HG03575 (cell line): ENCODE measurements at regions not wholly inside any gene's neighbourhood (a gene's known extent, or its start where the extent isn't known, plus 50 kb on each side); places are given as distances from the start of the nearest gene placed in this dataset.
"Not testable (repeated sequence)": the region's sequence is repeated elsewhere in the genome, so short reads cannot be mapped to it uniquely, and the experiment has no call there.

ENCODE experiments used
- ATAC-seq: cut with Tn5 transposase; IDR thresholded peaks from one replicate; pipeline ENCODE4 v1.9.1; 2021; ENCODE audit not compliant: unreplicated experiment, insufficient number of reproducible peaks, low FRiP score; ENCODE audit errors: extremely low read depth

- no peak for ATAC-seq
Measured at GRCh38 chr7:51847461-51848134, 531.0 kb upstream of the COBL start.

DNA sequence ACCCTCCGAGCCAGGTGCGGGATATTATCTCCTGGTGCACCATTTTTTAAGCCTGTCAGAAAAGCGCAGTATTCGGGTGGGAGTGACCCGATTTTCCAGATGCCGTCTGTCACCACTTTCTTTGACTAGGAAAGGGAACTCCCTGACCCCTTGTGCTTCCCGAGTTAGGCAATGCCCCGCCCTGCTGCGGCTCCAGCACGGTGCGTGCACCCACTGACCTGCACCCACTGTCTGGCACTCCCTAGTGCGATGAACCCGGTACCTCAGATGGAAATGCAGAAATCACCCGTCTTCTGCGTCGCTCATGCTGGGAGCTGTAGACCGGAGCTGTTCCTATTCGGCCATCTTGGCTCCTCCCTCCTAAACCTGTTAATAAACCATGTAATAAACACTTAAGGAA lies 522.5 kb upstream of the COBL start:
- ATAC-seq, result not testable (repeated sequence)

GRCh38 chr7:51827631-51828030 lies 511.0 kb upstream of the COBL start:
- no peak for ATAC-seq

- no peak for ATAC-seq
Measured at GRCh38 chr7:51824050-51824449, 507.4 kb upstream of the COBL start.

DNA sequence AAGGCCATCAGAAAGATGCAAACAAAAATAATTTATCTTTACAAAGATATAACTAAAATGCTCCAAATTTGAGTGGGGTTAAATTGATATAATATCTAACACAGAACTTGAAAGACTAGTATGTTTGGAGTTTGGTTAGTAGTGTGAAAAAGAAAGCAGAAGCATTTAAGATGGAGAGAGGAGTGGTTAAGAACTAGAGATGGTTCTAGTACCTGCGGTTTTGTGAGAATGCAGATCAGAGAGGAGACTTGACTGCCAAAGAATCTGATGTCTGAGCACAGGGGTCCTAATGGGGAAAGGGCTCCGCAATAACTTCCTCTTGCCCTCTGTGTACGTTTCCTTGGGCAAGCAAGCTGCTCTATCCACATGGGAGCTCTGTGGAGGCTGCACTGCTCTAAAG lies 506.8 kb upstream of the COBL start:
- no peak for ATAC-seq

DNA sequence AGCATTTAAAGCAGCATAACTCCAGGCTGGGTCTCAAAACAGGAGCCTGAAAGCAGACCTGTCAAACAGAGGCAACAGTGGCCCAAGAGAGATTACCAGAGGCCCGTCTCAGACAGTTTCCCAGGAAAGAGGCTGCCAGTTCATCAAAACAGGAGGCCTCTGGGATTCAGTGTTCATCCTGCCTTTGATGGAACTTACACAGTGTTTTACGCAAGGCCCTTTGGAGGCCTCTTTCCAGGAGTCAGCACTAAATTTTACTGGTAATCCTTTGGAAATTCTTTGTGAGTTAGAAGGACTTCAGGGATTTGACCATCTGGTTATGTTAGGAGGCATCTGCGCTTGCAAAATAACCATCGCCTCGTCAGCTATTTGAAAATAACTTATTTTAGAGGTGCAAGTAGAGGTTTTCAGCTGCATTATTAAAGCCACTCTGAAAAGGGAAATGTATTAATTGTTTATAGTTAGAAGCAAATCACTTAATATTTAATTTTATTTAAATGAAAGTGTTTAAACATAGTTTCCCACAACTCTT lies 501.2 kb upstream of the COBL start:
- ATAC-seq, result no peak

DNA sequence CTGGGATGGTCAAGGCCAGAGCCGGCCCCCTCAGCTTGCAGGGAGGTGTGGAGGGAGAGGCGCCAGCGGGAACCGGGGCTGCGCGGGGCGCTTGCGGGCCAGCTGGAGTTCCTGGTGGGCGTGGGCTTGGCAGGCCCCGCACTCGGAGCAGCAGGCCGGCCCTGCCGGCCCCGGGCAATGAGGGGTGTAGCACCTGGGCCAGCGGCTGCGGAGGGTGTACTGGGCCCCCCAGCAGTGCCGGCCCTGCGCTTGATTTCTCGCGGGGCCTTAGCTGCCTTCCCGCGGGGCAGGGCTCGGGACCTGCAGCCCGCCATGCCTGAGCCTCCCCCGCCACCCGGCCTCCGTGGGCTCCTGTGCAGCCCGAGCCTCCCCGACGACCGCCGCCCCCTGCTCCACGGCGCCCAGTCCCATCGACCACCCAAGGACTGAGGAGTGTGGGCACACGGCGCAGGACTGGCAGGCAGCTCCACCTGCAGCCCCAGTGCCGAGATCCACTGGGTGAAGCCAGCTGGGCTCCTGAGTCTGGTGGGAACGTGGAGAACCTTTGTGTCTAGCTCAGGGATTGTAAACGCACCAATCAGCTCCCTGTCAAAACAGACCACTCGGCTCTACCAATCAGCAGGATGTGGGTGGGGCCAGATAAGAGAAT lies 489.3 kb upstream of the COBL start:
- not testable (repeated sequence) for ATAC-seq

GRCh38 chr7:51802718-51803117 lies 486.1 kb upstream of the COBL start:
- ATAC-seq, result no peak

DNA sequence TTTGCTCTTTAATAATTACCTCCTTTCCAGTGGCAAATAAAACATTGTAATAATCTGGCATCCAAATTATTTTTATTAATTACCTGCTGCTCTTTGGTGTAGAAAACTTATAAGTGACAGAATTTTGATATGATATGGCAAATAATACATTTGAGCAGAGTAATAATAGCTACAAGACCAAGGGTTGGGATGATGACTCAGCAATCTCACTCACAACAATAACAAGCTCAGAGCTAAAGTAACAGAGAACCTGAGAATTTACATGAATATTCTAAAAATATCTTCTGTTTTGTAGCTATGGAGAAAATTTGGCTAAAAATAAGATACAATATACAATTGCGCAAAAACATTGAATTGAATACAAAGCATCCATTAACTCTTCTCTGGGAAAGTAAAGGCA lies 480.8 kb upstream of the COBL start:
- no peak for ATAC-seq

DNA sequence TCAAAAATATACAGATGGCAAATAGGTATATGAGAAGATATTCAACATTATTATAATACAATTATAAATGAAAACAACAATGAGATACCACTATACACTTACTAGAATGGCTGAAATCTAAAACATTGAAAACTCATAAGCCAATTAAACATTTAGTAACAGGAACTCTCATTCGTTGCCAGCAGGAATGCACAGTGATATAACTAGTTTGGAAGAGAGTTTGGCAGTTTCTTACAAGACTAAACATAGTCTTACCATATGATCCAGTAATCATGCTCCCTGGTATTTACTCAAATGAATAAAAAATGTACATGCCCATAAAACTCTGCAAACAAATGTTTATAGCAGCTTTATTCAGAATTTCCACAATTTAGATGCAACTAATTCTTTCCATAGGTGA lies 476.2 kb upstream of the COBL start:
- no peak for ATAC-seq

- ATAC-seq, result no peak
Measured at GRCh38 chr7:51789489-51789888, 472.9 kb upstream of the COBL start.

DNA sequence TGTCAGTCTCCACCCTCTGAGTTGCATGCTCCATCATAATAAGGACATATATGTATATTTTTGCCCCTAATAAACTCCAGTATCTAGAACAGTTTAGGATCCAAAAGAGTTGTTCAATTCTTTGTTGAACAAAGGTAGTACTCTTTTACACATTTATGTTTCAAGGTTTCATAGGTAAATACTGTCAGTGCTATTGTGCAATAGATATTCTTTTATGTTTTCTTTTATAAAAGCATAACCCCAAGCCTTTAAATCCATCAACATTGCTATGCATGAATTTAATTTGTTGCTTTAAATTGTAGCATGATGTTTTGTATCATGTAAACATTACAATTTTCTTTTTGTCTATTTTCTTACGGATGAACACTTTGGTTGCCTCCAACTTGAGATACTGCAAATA lies 469.7 kb upstream of the COBL start:
- ATAC-seq, result no peak

- ATAC-seq, result no peak
Measured at GRCh38 chr7:51785876-51786275, 469.3 kb upstream of the COBL start.

GRCh38 chr7:51785171-51785570 lies 468.6 kb upstream of the COBL start:
- no peak for ATAC-seq

- no peak for ATAC-seq
Measured at GRCh38 chr7:51783241-51783640, 466.6 kb upstream of the COBL start.

DNA sequence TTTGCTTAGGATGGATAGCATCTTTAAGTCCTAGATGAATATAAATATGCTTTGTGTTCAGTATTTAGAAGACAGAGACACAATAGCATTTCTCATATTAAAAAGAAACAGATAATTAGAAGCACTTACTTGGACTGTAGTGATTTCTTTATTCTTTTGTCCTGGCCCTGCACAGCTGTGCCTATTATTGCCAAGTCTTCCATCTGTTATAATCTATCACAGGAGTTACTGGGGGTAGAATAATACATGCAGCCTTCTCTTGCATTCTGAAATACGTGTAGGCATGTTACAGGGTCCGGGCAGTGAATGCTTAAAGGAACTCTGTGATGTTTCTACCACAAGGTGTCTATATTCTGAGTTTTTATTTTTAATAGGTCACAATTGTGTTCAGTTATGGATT lies 461.5 kb upstream of the COBL start:
- ATAC-seq, result no peak

DNA sequence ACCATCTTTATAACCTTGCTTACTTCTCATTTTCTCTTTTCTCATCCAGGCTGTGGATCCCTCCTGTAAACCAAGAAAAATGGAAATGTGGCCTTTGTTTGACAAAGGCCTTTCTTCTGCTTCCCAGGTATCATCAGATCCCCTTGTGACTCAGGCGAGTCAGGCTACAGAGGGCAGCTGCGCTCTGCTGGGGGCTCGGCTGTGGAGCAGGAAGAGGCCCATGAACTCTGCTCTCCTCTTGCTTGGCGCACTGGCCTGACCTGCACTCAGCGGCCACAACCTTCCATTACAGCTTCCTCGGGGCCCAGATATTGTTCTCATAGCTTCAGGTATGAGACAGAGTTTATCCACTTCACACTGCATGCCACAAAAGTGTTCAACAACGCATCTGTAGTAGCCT lies 457.6 kb upstream of the COBL start:
- ATAC-seq, result no peak

DNA sequence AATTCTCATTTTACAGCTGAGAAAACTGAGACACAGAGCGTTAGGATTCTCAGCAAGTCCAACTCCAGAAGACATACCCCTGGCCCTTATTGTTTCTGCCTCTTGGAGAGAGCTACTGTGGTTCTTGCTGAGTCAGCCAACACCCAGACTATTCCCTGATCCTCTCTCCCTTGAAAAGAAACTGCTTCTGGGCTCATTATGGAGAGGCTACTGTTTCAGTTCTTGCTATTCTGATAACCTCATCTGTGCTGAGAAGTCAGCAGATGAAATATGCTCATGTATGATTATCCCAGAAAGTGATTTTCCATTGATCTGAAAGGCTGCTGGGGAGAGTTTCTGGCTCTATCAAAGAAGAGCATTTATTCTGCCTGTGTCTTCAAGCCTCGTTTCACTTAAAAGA lies 455.6 kb upstream of the COBL start:
- no peak for ATAC-seq

GRCh38 chr7:51764976-51765375 lies 448.4 kb upstream of the COBL start:
- no peak for ATAC-seq

- ATAC-seq, result no peak
Measured at GRCh38 chr7:51759985-51760384, 443.4 kb upstream of the COBL start.

DNA sequence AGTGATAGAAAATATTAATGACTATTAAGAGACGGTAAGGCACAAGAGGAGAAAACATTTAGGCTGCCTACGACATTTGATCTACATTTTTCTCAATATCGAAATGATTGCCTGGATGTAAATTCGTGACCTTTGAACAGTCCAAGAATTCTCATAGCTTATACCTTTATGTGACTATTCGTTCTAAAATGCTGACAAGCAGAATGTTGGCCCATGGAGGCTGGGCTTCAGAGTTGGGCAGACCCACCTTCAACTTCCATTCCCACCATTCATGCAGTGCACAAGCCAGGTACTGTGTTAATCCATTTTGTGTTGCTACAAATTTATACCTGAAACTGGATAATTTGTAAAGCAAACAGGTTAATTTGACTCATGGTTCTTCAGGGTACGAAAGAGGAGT lies 441.4 kb upstream of the COBL start:
- ATAC-seq, result no peak
